BJ (cell line): ENCODE measurements at regions not wholly inside any gene's neighbourhood (a gene's known extent, or its start where the extent isn't known, plus 50 kb on each side); places are given as distances from the start of the nearest gene placed in this dataset.
"Not testable (repeated sequence)": the region's sequence is repeated elsewhere in the genome, so short reads cannot be mapped to it uniquely, and the experiment has no call there.

Experiments
- CTCF ChIA-PET: fragments of 350-600 bp; formaldehyde crosslinking; extraction: SDS; loops from one replicate; lab custom pipeline; 2021; ENCODE audit warnings: antibody characterized with exemption, inconsistent platforms; lab: Yijun Ruan, JAX
- POLR2A ChIA-PET: fragments of 300-600 bp; sonication (Branson Sonifier 250); formaldehyde crosslinking; extraction: SDS; loops from one replicate; lab custom pipeline; 2021; ENCODE audit warnings: antibody characterized with exemption; lab: Charles Lee
- DNase-seq: peaks from one replicate; pipeline ENCODE4 v3.0.0-alpha.2; 2011; ENCODE audit warnings: low read depth
- H3K27me3 ChIP-seq: 2 replicates; pipeline ENCODE4 v1.6.0; 2011; ENCODE audit warnings: low read length; ENCODE audit not compliant: control insufficient read depth, insufficient read depth
- H3K36me3 ChIP-seq: 2 replicates; pipeline ENCODE4 v1.5.1; 2011; ENCODE audit warnings: low read length; ENCODE audit not compliant: control insufficient read depth, insufficient read depth
- H3K4me3 ChIP-seq: 2 replicates; pipeline ENCODE4 v1.5.1; 2011; ENCODE audit warnings: low read depth, mild to moderate bottlenecking, control low read depth, low read length
- CTCF ChIP-seq: IDR thresholded peaks from 2 replicates; pipeline ENCODE4 v1.5.1; 2011; ENCODE audit warnings: low read depth, mild to moderate bottlenecking, control low read depth, inconsistent platforms, low read length, moderate library complexity; ENCODE audit not compliant: insufficient read depth

GRCh38 chr5:50921366-50922133 is 255.1 kb downstream of the PARP8 start:
- ChIA-PET POLR2A (no interaction called here), CTCF (no interaction called here)
- no peak for DNase-seq
- H3K36me3 ChIP-seq: no peaks in the 10 kb centered on the region
- TF ChIP-seq CTCF: no peak
- no peaks in the 10 kb centered on the region for H3K27me3 ChIP-seq
- no peak overlapping the region for H3K4me3 ChIP-seq

- H3K36me3 ChIP-seq, CTCF ChIA-PET, H3K4me3 ChIP-seq, POLR2A ChIA-PET, DNase-seq, H3K27me3 ChIP-seq: not testable (repeated sequence)
- TF ChIP-seq CTCF: peak; percentile 52
Measured at GRCh38 chr5:50922134-50922941, 255.9 kb downstream of the PARP8 start.

- Histone ChIP-seq H3K27me3 (no peaks in the 10 kb centered on the region), H3K4me3 (no peak overlapping the region), H3K36me3 (no peaks in the 10 kb centered on the region)
- ChIA-PET CTCF (no interaction called here), POLR2A (no interaction called here)
- TF ChIP-seq CTCF: no peak
- no peak for DNase-seq
Measured at GRCh38 chr5:50922942-50923767, 256.7 kb downstream of the PARP8 start.

GRCh38 chr5:50923768-50924494 is 257.5 kb downstream of the PARP8 start:
- Histone ChIP-seq H3K4me3 (no peak overlapping the region), H3K36me3 (no peaks in the 10 kb centered on the region), H3K27me3 (no peaks in the 10 kb centered on the region)
- TF ChIP-seq CTCF: no peak
- no peak for DNase-seq
- CTCF ChIA-PET: no interaction called here
- POLR2A ChIA-PET: no interaction called here
